Neural cell (in vitro differentiated cells): ENCODE measurements at regions not wholly inside any gene's neighbourhood (a gene's known extent, or its start where the extent isn't known, plus 50 kb on each side); places are given as distances from the start of the nearest gene placed in this dataset.

Experiments
- H2AFZ ChIP-seq: fragments of 200-600, 300-800 bp; sonication (generic), shearing (Covaris generic); 2 replicates; pipeline ENCODE4 v1.6.0; 2014; ENCODE audit warnings: low read depth, mild to moderate bottlenecking, antibody characterized with exemption, low read length, moderate library complexity
- H3F3A ChIP-seq: fragments of 200-600 bp; shearing (Covaris generic); 2 replicates; pipeline ENCODE4 v1.6.1; 2016; ENCODE audit warnings: mild to moderate bottlenecking, moderate library complexity, mixed read lengths, antibody characterized with exemption, low read length; ENCODE audit not compliant: insufficient read depth, poor library complexity, severe bottlenecking
- H3K27ac ChIP-seq: fragments of 200-600, 300-800 bp; sonication (generic), shearing (Covaris generic); 2 replicates; pipeline ENCODE4 v1.5.1; 2014; ENCODE audit warnings: mild to moderate bottlenecking, low read length, moderate library complexity
- H3K27me3 ChIP-seq: fragments of 300-800, 200-600 bp; sonication (generic), shearing (Covaris generic); 2 replicates; pipeline ENCODE4 v1.6.0; 2014; ENCODE audit warnings: mild to moderate bottlenecking, low read depth, low read length, moderate library complexity; ENCODE audit not compliant: insufficient read depth
- H3K36me3 ChIP-seq: fragments of 300-800, 200-600 bp; sonication (generic), shearing (Covaris generic); 2 replicates; pipeline ENCODE4 v1.5.1; 2014; ENCODE audit warnings: mild to moderate bottlenecking, antibody characterized with exemption, low read length, moderate library complexity; ENCODE audit not compliant: insufficient read depth
- H3K4me2 ChIP-seq: fragments of 300-800, 200-600 bp; sonication (generic), shearing (Covaris generic); 2 replicates; pipeline ENCODE4 v1.6.0; 2014; ENCODE audit warnings: mild to moderate bottlenecking, low read length
- H3K4me3 ChIP-seq: fragments of 300-800, 200-600 bp; sonication (generic), shearing (Covaris generic); 2 replicates; pipeline ENCODE4 v1.5.1; 2014; ENCODE audit warnings: mild to moderate bottlenecking, low read length, moderate library complexity
- H3K79me2 ChIP-seq: fragments of 200-600 bp; shearing (Covaris generic); replicated peaks from 2 replicates; pipeline ENCODE4 v1.6.0; 2014; ENCODE audit warnings: mild to moderate bottlenecking, low read length, moderate library complexity; ENCODE audit not compliant: insufficient read depth
- H3K9ac ChIP-seq: fragments of 300-800, 200-600 bp; sonication (generic), shearing (Covaris generic); 2 replicates; pipeline ENCODE4 v1.6.1; 2016; ENCODE audit warnings: mild to moderate bottlenecking, low read length, mixed read lengths
- H3K9me2 ChIP-seq: fragments of 200-600 bp; shearing (Covaris generic); 2 replicates; pipeline ENCODE4 v1.6.1; 2016; ENCODE audit warnings: mild to moderate bottlenecking, low read length, mixed read lengths; ENCODE audit not compliant: insufficient read depth
- H3K9me3 ChIP-seq: fragments of 200-600, 300-800 bp; sonication (generic), shearing (Covaris generic); 2 replicates; pipeline ENCODE4 v1.6.1; 2016; ENCODE audit warnings: mild to moderate bottlenecking, mixed run types, low read length, moderate library complexity, mixed read lengths
- H4K20me1 ChIP-seq: fragments of 200-600 bp; shearing (Covaris generic); 2 replicates; pipeline ENCODE4 v1.6.1; 2016; ENCODE audit warnings: mild to moderate bottlenecking, mixed run types; ENCODE audit not compliant: insufficient read depth
- EP300 ChIP-seq: fragments of 450-650 bp; conservative IDR thresholded peaks from 2 replicates; pipeline ENCODE4 v1.6.1; 2014; ENCODE audit warnings: antibody characterized with exemption, mild to moderate bottlenecking, moderate library complexity; ENCODE audit not compliant: poor library complexity, severe bottlenecking
- EZH2 ChIP-seq: fragments of 200-600, 300-800 bp; shearing (Covaris generic), sonication (generic); IDR thresholded peaks from 2 replicates; pipeline ENCODE4 v1.6.1; 2014; ENCODE audit warnings: antibody characterized with exemption, low read length, borderline replicate concordance, mild to moderate bottlenecking; ENCODE audit not compliant: insufficient read depth, poor library complexity, severe bottlenecking
- MXI1 ChIP-seq: fragments of 450-650 bp; conservative IDR thresholded peaks from 2 replicates; pipeline ENCODE4 v1.6.1; 2014; ENCODE audit warnings: antibody characterized with exemption, mild to moderate bottlenecking; ENCODE audit not compliant: poor library complexity, severe bottlenecking
- POLR2AphosphoS5 ChIP-seq: IDR thresholded peaks from 2 replicates; pipeline ENCODE4 v1.6.1; 2012
- RAD21 ChIP-seq: fragments of 450-650 bp; conservative IDR thresholded peaks from 2 replicates; pipeline ENCODE4 v1.6.1; 2014; ENCODE audit warnings: antibody characterized with exemption, mild to moderate bottlenecking, moderate library complexity
- SMC3 ChIP-seq: fragments of 450-650 bp; conservative IDR thresholded peaks from 2 replicates; pipeline ENCODE4 v1.6.1; 2014; ENCODE audit warnings: antibody characterized with exemption, mild to moderate bottlenecking, moderate library complexity; ENCODE audit not compliant: poor library complexity
- TAF1 ChIP-seq: IDR thresholded peaks from 2 replicates; pipeline ENCODE4 v1.6.1; 2012; ENCODE audit warnings: low read depth
- TF ChIP-seq, protein P1 (sequence below): fragments of 450-650 bp; IDR thresholded peaks from 2 replicates; pipeline ENCODE4 v1.5.1; 2014; ENCODE audit warnings: antibody characterized with exemption, mild to moderate bottlenecking, moderate library complexity; ENCODE audit not compliant: poor library complexity, severe bottlenecking
- TF ChIP-seq, protein P2 (sequence below): IDR thresholded peaks from 2 replicates; pipeline ENCODE4 v1.6.1; 2012; ENCODE audit warnings: borderline replicate concordance

DNA sequence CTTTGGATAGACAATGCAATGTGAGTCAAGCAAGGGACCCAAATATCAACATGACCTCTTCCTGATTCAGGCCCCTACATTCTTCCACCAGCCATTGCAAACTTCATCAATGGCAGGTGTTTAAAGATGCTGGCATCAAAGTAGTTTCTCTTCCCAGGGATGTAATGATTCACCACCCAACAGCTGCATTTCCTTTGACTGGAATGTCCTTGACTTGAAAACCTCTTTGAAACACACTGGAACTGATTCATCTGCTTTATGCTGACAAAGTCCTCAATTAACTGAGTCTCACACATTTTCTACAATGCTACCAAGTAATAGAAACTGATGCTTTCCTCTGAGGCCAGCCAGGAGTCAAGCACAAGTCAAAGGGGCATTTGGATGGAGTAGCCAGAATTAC is 385.5 kb downstream of the GBE1 start:
- H3K27ac ChIP-seq, result no peak overlapping the region
- no peaks in the 10 kb centered on the region for H3K36me3 ChIP-seq
- no peaks in the 10 kb centered on the region for H3F3A ChIP-seq
- no peaks in the 10 kb centered on the region for H3K9me3 ChIP-seq
- TF ChIP-seq, protein P1, sequence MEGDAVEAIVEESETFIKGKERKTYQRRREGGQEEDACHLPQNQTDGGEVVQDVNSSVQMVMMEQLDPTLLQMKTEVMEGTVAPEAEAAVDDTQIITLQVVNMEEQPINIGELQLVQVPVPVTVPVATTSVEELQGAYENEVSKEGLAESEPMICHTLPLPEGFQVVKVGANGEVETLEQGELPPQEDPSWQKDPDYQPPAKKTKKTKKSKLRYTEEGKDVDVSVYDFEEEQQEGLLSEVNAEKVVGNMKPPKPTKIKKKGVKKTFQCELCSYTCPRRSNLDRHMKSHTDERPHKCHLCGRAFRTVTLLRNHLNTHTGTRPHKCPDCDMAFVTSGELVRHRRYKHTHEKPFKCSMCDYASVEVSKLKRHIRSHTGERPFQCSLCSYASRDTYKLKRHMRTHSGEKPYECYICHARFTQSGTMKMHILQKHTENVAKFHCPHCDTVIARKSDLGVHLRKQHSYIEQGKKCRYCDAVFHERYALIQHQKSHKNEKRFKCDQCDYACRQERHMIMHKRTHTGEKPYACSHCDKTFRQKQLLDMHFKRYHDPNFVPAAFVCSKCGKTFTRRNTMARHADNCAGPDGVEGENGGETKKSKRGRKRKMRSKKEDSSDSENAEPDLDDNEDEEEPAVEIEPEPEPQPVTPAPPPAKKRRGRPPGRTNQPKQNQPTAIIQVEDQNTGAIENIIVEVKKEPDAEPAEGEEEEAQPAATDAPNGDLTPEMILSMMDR, result no peak
- no peak for TF ChIP-seq EP300
- no peak for TF ChIP-seq EZH2
- no peak for TF ChIP-seq POLR2AphosphoS5
- no peak for TF ChIP-seq RAD21
- TF ChIP-seq TAF1, result no peak
- TF ChIP-seq, protein P2, sequence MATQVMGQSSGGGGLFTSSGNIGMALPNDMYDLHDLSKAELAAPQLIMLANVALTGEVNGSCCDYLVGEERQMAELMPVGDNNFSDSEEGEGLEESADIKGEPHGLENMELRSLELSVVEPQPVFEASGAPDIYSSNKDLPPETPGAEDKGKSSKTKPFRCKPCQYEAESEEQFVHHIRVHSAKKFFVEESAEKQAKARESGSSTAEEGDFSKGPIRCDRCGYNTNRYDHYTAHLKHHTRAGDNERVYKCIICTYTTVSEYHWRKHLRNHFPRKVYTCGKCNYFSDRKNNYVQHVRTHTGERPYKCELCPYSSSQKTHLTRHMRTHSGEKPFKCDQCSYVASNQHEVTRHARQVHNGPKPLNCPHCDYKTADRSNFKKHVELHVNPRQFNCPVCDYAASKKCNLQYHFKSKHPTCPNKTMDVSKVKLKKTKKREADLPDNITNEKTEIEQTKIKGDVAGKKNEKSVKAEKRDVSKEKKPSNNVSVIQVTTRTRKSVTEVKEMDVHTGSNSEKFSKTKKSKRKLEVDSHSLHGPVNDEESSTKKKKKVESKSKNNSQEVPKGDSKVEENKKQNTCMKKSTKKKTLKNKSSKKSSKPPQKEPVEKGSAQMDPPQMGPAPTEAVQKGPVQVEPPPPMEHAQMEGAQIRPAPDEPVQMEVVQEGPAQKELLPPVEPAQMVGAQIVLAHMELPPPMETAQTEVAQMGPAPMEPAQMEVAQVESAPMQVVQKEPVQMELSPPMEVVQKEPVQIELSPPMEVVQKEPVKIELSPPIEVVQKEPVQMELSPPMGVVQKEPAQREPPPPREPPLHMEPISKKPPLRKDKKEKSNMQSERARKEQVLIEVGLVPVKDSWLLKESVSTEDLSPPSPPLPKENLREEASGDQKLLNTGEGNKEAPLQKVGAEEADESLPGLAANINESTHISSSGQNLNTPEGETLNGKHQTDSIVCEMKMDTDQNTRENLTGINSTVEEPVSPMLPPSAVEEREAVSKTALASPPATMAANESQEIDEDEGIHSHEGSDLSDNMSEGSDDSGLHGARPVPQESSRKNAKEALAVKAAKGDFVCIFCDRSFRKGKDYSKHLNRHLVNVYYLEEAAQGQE, result no peak
- TF ChIP-seq SMC3, result no peak
- no peak for TF ChIP-seq MXI1
- no peak overlapping the region for H2AFZ ChIP-seq
- H3K27me3 ChIP-seq, result no peaks in the 10 kb centered on the region
- H4K20me1 ChIP-seq, result no peaks in the 10 kb centered on the region
- H3K4me2 ChIP-seq, result no peak overlapping the region
- H3K79me2 ChIP-seq, result no peaks in the 10 kb centered on the region
- H3K9ac ChIP-seq, result no peak overlapping the region
- no peak overlapping the region for H3K4me3 ChIP-seq
- no peaks in the 10 kb centered on the region for H3K9me2 ChIP-seq

DNA sequence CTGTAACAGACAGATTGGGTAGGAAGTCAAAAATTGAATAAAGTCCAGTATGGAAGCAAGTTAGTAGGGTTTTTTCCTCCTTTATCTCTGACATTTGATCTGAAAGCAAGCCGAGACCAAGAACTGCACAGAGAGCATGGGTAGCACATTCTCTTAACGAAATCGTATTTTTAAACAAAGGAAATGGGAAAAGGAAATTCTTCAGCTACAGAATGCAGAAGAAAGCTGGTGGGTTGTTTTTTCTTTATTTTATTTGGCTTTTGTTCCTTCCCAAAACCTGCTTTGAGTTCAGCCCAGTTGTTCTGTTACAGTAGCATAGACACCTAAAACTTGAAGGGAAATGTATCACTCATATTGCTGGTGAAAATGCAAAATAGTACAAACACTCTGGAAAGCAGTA is 397.0 kb downstream of the GBE1 start:
- H3K27me3 ChIP-seq, result no peaks in the 10 kb centered on the region
- TF ChIP-seq RAD21 (no peak), POLR2AphosphoS5 (no peak), EZH2 (no peak), MXI1 (no peak), SMC3 (no peak)
- TF ChIP-seq, protein P2, result no peak
- no peaks in the 10 kb centered on the region for H3K36me3 ChIP-seq
- no peaks in the 10 kb centered on the region for H3K9me2 ChIP-seq
- H3K4me3 ChIP-seq, result no peak overlapping the region
- no peak overlapping the region for H3K9ac ChIP-seq
- H3K4me2 ChIP-seq, result no peak overlapping the region
- H4K20me1 ChIP-seq, result no peaks in the 10 kb centered on the region
- H3F3A ChIP-seq, result no peaks in the 10 kb centered on the region
- H3K79me2 ChIP-seq, result no peaks in the 10 kb centered on the region
- no peaks in the 10 kb centered on the region for H3K9me3 ChIP-seq
- no peak overlapping the region for H3K27ac ChIP-seq
- no peak overlapping the region for H2AFZ ChIP-seq
